ENCODE measurements at regions not wholly inside any gene's neighbourhood (a gene's known extent, or its start where the extent isn't known, plus 50 kb on each side); places are given as distances from the start of the nearest gene placed in this dataset.

DNA sequence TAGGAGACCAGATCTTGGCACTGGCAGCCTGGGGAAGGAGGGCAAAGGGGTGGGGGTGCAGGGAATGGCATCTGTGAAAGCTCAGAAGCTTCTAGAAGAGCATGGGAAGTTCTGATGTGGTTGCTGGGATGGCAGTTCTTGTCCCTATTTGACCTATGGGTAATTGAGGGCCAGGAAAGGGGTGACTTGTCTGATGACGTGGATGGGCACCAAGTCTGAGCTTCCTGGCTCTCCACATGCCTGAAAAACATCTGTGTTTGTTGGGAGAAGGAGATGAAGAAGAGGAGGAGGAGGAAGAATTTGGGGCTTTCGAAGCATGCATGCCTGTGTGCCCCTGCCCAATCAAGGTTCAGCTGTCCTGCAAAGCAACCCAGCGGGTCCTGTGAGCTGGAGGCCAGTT lies 158.8 kb downstream of the SMAD6 start:
- peak; percentile 51 for DNase-seq (ENCODE audit: low read depth)

DNA sequence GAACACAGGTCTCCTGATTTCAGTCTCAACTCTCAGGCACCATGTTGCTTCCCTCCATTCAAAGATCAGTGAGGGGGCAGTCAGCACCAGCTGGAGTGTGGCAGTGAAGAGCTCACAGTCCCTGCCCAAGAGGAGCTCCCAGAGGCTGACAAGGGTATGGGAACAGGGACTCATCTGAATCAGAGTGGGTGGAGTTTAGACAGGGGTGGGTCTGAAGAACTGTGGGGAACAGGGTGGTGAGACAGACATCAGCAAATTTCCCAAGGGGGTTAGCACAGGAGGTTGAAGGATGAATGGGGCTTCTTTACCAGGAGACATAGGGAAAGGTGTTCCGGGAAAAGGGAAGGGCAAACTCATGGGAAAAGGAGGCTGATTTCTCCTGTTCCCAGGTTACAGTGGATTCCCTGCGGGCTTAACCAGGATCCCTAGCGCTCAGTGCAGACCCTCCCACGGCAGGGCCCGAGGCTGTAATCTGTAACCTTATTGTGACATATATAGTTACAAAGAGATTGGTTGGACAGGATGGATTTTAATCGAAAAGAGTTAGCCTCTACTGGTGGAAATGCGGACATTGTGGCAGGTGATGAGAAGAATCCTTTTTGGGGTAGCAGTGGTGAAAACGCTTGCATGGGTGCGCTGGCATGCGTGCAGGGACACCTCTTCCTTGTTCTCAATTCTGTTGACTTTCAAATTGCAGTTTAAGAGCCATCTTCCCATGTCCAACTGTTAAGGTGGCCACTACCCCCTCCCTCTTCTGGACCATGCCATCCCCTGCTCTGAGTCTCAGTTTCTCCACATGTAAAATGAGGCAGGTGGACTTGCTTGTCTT lies 160.3 kb downstream of the SMAD6 start:
- peak; percentile 33 for DNase-seq (ENCODE audit: low read depth)
- H3K4me3 ChIP-seq (ENCODE audit: low read length) = no peak overlapping the region
- TF ChIP-seq, protein P1, sequence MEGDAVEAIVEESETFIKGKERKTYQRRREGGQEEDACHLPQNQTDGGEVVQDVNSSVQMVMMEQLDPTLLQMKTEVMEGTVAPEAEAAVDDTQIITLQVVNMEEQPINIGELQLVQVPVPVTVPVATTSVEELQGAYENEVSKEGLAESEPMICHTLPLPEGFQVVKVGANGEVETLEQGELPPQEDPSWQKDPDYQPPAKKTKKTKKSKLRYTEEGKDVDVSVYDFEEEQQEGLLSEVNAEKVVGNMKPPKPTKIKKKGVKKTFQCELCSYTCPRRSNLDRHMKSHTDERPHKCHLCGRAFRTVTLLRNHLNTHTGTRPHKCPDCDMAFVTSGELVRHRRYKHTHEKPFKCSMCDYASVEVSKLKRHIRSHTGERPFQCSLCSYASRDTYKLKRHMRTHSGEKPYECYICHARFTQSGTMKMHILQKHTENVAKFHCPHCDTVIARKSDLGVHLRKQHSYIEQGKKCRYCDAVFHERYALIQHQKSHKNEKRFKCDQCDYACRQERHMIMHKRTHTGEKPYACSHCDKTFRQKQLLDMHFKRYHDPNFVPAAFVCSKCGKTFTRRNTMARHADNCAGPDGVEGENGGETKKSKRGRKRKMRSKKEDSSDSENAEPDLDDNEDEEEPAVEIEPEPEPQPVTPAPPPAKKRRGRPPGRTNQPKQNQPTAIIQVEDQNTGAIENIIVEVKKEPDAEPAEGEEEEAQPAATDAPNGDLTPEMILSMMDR (conservative IDR thresholded peaks at IDR 0.05; ENCODE audit: low read length) = no peak

More for the DNA sequence above, 158.8 kb downstream of the SMAD6 start:
- TF ChIP-seq, protein P1 (conservative IDR thresholded peaks at IDR 0.05; ENCODE audit: low read length) = no peak
- no peak overlapping the region for H3K4me3 ChIP-seq (ENCODE audit: low read length)

DNA sequence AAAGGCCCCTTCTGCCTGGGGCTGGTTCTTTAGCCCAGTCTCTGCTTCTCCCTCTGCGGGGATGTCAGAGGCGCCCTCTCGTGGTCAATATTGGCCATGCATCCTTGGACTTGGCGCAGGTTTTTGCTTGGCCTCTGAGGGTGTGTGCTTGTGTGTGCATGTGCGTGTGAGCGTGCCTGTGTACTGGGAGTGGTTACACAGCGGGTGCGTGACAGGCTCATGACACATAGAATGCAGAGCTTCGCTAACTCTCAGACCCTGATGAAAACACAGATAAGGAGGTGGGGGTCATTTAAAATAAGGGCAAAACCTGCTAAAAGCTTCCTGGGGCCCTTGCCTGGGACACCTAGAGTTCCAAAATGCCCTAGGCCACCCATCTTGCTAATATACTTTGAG lies 160.9 kb downstream of the SMAD6 start:
- TF ChIP-seq, protein P1 (conservative IDR thresholded peaks at IDR 0.05; ENCODE audit: low read length) = peak; percentile 95
- H3K4me3 ChIP-seq (ENCODE audit: low read length) = no peak overlapping the region
- DNase-seq (ENCODE audit: low read depth) = peak; percentile 90

DNA sequence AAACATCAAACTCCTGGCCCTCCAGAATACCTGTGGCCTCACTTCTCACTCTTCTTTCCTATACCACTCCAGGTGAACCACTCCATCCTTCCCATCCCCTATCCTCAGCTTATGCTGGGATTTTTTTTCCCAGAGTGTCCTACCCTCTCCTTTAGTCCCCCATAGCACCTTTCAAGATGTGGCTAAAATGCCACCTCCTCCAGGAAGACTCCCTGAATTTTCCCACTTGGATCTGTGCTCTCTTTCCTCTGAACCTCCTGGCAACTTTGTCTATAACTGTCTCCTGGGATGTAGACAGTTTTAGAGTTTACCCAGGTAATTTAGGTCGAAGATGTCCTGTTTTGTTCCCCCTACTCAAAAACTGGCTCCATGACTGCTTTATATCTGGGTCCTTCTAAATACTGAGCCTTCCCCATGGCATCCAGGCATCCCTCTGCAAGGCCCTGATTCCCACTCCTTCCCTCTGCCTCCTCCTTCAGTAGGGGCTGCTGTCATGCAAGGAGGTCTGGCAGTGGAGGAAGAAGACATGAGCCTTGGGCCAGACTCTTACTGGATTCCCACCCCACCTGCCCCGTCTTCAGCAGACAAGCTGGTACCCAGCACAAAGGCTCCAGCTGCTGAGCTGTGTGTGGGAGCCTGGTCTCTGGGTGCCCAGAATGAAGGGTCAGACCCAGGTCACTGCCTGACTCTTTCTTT lies 161.5 kb downstream of the SMAD6 start:
- H3K4me3 ChIP-seq (ENCODE audit: low read length) = no peak overlapping the region
- TF ChIP-seq, protein P1 (conservative IDR thresholded peaks at IDR 0.05; ENCODE audit: low read length) = no peak
- DNase-seq (ENCODE audit: low read depth) = no peak

DNA sequence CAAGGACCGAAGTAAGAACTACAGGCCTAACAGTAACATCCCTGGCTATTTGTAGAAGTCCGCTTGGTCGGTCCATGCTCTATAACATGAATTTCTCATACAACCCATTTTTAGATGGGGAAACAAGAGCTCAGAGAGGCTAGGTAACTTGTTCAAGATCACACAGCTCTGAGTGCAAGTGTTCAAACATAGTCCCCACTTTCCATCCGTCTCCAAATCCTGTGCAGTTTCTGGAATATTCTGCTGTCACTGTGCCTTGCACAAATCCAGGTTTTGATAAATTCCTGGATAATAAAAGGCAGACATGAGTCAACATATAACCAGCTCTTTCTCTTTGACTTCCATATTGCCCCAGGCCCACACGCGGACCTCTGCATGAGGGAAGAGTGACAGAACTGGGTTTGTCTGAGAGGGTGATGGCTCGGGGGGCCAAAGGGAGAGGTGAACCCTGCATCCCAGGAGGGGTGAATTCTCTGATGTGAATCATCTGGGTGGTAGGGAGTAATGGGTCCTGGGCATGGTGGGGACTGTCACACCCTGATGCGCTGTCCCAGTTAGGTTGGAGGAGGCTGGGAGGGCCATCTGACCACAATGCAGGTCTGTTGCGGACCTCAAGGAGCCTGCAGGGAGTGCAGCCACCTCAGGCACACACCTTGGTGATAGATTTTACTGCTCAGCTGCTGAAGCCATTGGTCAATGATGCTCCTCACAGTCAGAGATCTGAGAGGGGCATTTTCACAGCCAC lies 162.2 kb downstream of the SMAD6 start:
- no peak overlapping the region for H3K4me3 ChIP-seq (ENCODE audit: low read length)
- DNase-seq (ENCODE audit: low read depth) = no peak
- TF ChIP-seq, protein P1 (conservative IDR thresholded peaks at IDR 0.05; ENCODE audit: low read length) = no peak

DNA sequence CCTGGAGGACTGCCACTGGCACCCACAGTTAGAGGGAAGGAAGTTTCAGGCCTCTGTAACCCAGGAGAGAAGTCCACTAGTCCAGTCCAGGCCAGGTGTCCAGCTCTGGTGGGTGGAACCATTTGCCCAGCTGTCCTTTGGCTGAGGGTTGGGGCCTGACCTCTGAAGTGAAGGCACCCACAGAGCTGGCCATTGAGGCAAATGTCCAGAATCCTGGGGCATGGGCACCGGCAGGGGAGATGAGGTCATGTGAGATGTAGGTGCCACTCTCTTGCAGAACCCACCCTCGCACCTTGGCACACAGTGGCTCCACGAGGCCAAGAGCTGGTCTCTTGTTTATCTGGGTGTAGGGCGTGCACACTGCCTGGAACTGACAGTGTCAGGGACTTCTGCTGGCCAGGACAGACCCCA lies 162.8 kb downstream of the SMAD6 start:
- TF ChIP-seq, protein P1 (conservative IDR thresholded peaks at IDR 0.05; ENCODE audit: low read length) = no peak
- DNase-seq (ENCODE audit: low read depth) = no peak
- H3K4me3 ChIP-seq (ENCODE audit: low read length) = no peak overlapping the region
